Stimulated activated CD4-positive, alpha-beta T cell treated with anti-CD3 and anti-CD28 coated beads, Interleukin-1b, Interleukin-23, amount 100 ng/mL, for 24 hours (primary cell): ENCODE measurements at regions not wholly inside any gene's neighbourhood (a gene's known extent, or its start where the extent isn't known, plus 50 kb on each side); places are given as distances from the start of the nearest gene placed in this dataset.
"Not testable (repeated sequence)": the region's sequence is repeated elsewhere in the genome, so short reads cannot be mapped to it uniquely, and the experiment has no call there.

Experiments
- DNase-seq, 4 experiments: peaks; one replicate each; pipeline ENCODE4 v3.0.0-alpha.2; 2020; ENCODE audit warnings: low read depth in 4 of 4, low spot score in 1 of 4

GRCh38 chr15:100720406-100720967, 118.1 kb downstream of the ASB7 start:
- no peak for DNase-seq

GRCh38 chr15:100721758-100722550, 119.6 kb downstream of the ASB7 start:
- DNase-seq, result no peak

- no peak for DNase-seq
Observed at GRCh38 chr15:100722551-100723314, 120.3 kb downstream of the ASB7 start.

- DNase-seq, result no peak
Observed at GRCh38 chr15:100723315-100723801, 121.0 kb downstream of the ASB7 start.

GRCh38 chr15:100725121-100726069, 123.0 kb downstream of the ASB7 start:
- no peak for DNase-seq

GRCh38 chr15:100726070-100726420, 123.7 kb downstream of the ASB7 start:
- no peak for DNase-seq

- DNase-seq, result no peak
Observed at GRCh38 chr15:100726421-100727190, 124.2 kb downstream of the ASB7 start.

- DNase-seq, result no peak
Observed at GRCh38 chr15:100727291-100727851, 125.0 kb downstream of the ASB7 start.

GRCh38 chr15:100728371-100729201, 126.2 kb downstream of the ASB7 start:
- no peak for DNase-seq

GRCh38 chr15:100729461-100729860, 127.1 kb downstream of the ASB7 start:
- no peak for DNase-seq

- DNase-seq, result no peak
Observed at GRCh38 chr15:100730129-100730528, 127.7 kb downstream of the ASB7 start.

- no peak for DNase-seq
Observed at GRCh38 chr15:100730655-100731266, 128.4 kb downstream of the ASB7 start.

GRCh38 chr15:100731267-100732152, 129.1 kb downstream of the ASB7 start:
- DNase-seq, result no peak

- no peak for DNase-seq
Observed at GRCh38 chr15:100732211-100733055, 130.0 kb downstream of the ASB7 start.

- DNase-seq, result no peak
Observed at GRCh38 chr15:100733101-100733842, 130.9 kb downstream of the ASB7 start.

GRCh38 chr15:100733843-100734185, 131.4 kb downstream of the ASB7 start:
- not testable (repeated sequence) for DNase-seq
